SU-DHL-6 (cell line): ENCODE measurements at regions not wholly inside any gene's neighbourhood (a gene's known extent, or its start where the extent isn't known, plus 50 kb on each side); places are given as distances from the start of the nearest gene placed in this dataset.

ENCODE experiments used
- CTCF ChIP-seq: fragments of 200-600 bp; sonication (generic); IDR thresholded peaks from one replicate; pipeline ENCODE4 v1.5.1; 2017; ENCODE audit warnings: antibody characterized with exemption, mild to moderate bottlenecking, low read length, moderate library complexity; ENCODE audit not compliant: insufficient read depth, poor library complexity, severe bottlenecking
- EZH2phosphoT487 ChIP-seq: fragments of 200-600 bp; sonication (generic), shearing (Covaris generic); conservative IDR thresholded peaks from 2 replicates; pipeline ENCODE4 v1.6.1; 2018; ENCODE audit warnings: mild to moderate bottlenecking, antibody characterized with exemption, low read length, moderate library complexity, mixed read lengths

- TF ChIP-seq CTCF (no peak), EZH2phosphoT487 (no peak)
Observed at GRCh38 chr5:28404363-28405071, 1366.1 kb upstream of the CDH9 start.
